ENCODE measurements at regions not wholly inside any gene's neighbourhood (a gene's known extent, or its start where the extent isn't known, plus 50 kb on each side); places are given as distances from the start of the nearest gene placed in this dataset.

GRCh38 chr16:79436885-79437284, 163.7 kb downstream of the MAF start (continued):
- no peak for TF ChIP-seq CHD1 (IDR thresholded peaks at IDR 0.05; ENCODE audit: low read depth, low read length)
- no peak for TF ChIP-seq RFX5 (IDR thresholded peaks at IDR 0.05; ENCODE audit: low read depth, low read length)

DNA sequence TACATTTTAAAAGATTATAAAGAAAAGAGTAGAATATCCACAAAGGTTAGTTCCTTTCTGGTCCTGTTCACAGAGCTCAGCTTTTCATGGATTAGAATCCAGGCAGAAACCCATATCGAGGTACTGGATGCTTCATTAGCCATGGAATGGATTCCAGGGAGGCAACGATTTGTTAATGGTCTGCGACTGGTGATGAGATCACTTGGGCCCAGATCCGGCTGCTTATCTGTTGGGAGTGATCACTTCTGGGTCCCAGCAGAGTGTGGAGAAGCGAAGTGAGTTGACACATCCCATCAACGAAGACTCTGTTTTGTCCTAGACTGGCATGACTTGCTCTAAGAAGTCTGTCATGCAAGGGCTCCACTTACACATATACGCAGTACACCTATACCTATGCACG, 165.8 kb downstream of the MAF start:
- H3K36me3 ChIP-seq (ENCODE audit: control insufficient read depth, insufficient read depth, low read length), result no peaks in the 10 kb centered on the region
- no peak overlapping the region for H2BK5ac ChIP-seq (ENCODE audit: low read depth, low read length, poor library complexity, severe bottlenecking)
- H3K18ac ChIP-seq (ENCODE audit: low read depth, low read length), result no peak overlapping the region
- intact Hi-C loops (cut with micrococcal nuclease) (no loop called here), in situ Hi-C loops (cut with MboI; ENCODE audit: low sequenced_read_pairs) (no loop called here), dilution Hi-C loops (cut with HindIII; ENCODE audit: low sequenced_read_pairs, unreplicated experiment) (no loop called here)
- no peak overlapping the region for H4K8ac ChIP-seq (ENCODE audit: low read depth in 2 of 2, low read length in 2 of 2)
- H3K4me3 ChIP-seq (ENCODE audit: insufficient read depth, low read depth, low read length), result no peak overlapping the region
- H3K23ac ChIP-seq (ENCODE audit: low read depth, low read length), result no peak overlapping the region
- ChIA-PET POLR2A (ENCODE audit: unreplicated experiment) (no interaction called here), CTCF (no interaction called here)
- H2AK5ac ChIP-seq (ENCODE audit: low read depth, low read length), result no peak overlapping the region
- no peak overlapping the region for H2BK20ac ChIP-seq (ENCODE audit: low read depth, low read length)
- H3K14ac ChIP-seq (replicated peaks; ENCODE audit: low read depth, low read length), result no peak overlapping the region
- H4K91ac ChIP-seq (ENCODE audit: insufficient read depth, low read depth, low read length), result no peak overlapping the region
- ATAC-seq (ENCODE audit: low read depth), result no peak
- H3K79me1 ChIP-seq (ENCODE audit: low read depth in 1 of 2, low read length in 2 of 2), result no peaks in the 10 kb centered on the region; a peak in 1 of 4 replicates
- H2BK15ac ChIP-seq (ENCODE audit: low read depth, low read length), result no peak overlapping the region
- DNase-seq, result no peak
- no peak overlapping the region for H2AK9ac ChIP-seq (replicated peaks; ENCODE audit: low read depth, low read length, poor library complexity)
- H3K9me3 ChIP-seq (ENCODE audit: control insufficient read depth, insufficient read depth, low read length), result peaks cover 32% of the 10 kb centered on the region
- H3K56ac ChIP-seq (ENCODE audit: extremely low read depth, insufficient read depth, low read length), result no peak overlapping the region
- no peaks in the 10 kb centered on the region for H4K20me1 ChIP-seq (ENCODE audit: insufficient read depth, low read length)
- TF ChIP-seq, protein P1, sequence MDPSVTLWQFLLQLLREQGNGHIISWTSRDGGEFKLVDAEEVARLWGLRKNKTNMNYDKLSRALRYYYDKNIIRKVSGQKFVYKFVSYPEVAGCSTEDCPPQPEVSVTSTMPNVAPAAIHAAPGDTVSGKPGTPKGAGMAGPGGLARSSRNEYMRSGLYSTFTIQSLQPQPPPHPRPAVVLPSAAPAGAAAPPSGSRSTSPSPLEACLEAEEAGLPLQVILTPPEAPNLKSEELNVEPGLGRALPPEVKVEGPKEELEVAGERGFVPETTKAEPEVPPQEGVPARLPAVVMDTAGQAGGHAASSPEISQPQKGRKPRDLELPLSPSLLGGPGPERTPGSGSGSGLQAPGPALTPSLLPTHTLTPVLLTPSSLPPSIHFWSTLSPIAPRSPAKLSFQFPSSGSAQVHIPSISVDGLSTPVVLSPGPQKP (IDR thresholded peaks at IDR 0.05; ENCODE audit: borderline replicate concordance, low read depth, low read length), result no peak
- TF ChIP-seq RAD21 (IDR thresholded peaks at IDR 0.05; ENCODE audit: low read length) (no peak), MAFK (IDR thresholded peaks at IDR 0.05; ENCODE audit: low read depth, low read length) (no peak), FOS (IDR thresholded peaks at IDR 0.05; ENCODE audit: low read depth, low read length) (no peak), USF2 (IDR thresholded peaks at IDR 0.05; ENCODE audit: low read depth, low read length) (no peak), MXI1 (IDR thresholded peaks at IDR 0.05; ENCODE audit: borderline replicate concordance, low read depth, low read length) (no peak), NFE2L2 (IDR thresholded peaks at IDR 0.05; ENCODE audit: low read depth, low read length) (no peak), CHD1 (IDR thresholded peaks at IDR 0.05; ENCODE audit: low read depth, low read length) (no peak), RFX5 (IDR thresholded peaks at IDR 0.05; ENCODE audit: low read depth, low read length) (no peak), BHLHE40 (IDR thresholded peaks at IDR 0.05; ENCODE audit: low read depth, low read length) (no peak)
- no peak overlapping the region for H3K4ac ChIP-seq (ENCODE audit: low read depth, low read length)
- H3K27me3 ChIP-seq (ENCODE audit: control insufficient read depth, insufficient read depth, low read length), result no peaks in the 10 kb centered on the region
- H3K4me2 ChIP-seq (ENCODE audit: low read depth, low read length), result no peak overlapping the region
- no peaks in the 10 kb centered on the region for H3K4me1 ChIP-seq (ENCODE audit: control insufficient read depth, insufficient read depth, low read length)
- H3K27ac ChIP-seq (ENCODE audit: insufficient read depth, low read length), result no peak overlapping the region
- no peak overlapping the region for H4K5ac ChIP-seq (ENCODE audit: low read depth, low read length)
- WGBS, 2 experiments (ENCODE audit: extremely low coverage in 2 of 2, insufficient read length in 1 of 2), result 67% methylated on average over 3 of the region's 8 CpGs; no CpG with 5 or more reads in 1 of the 2 experiments
- no peak overlapping the region for H2BK120ac ChIP-seq (ENCODE audit: low read depth, low read length)
- no peaks in the 10 kb centered on the region for H3K9me1 ChIP-seq (ENCODE audit: insufficient read depth, low read length)
- no peak overlapping the region for H3K9ac ChIP-seq (ENCODE audit: low read depth, low read length)
- BruUV-seq (replicated peaks), result no TSS peak
- H2AFZ ChIP-seq (replicated peaks; ENCODE audit: low read length, poor library complexity), result no peak overlapping the region
